Keratinocyte (primary cell): ENCODE measurements at regions not wholly inside any gene's neighbourhood (a gene's known extent, or its start where the extent isn't known, plus 50 kb on each side); places are given as distances from the start of the nearest gene placed in this dataset.

ENCODE experiments used
- DNase-seq: peaks from one replicate; pipeline ENCODE4 v3.0.0-alpha.2; 2011; ENCODE audit warnings: low read depth, missing footprints, low spot score
- FAIRE-seq: peaks from 2 replicates; lab custom pipeline; 2011; peaks lifted over from hg19 to GRCh38; lab: Jason Lieb, UNC
- H2AFZ ChIP-seq: 2 replicates; pipeline ENCODE4 v1.6.0; 2012; ENCODE audit warnings: low read length, control low read depth, inconsistent platforms; ENCODE audit not compliant: control insufficient read depth
- H3K27ac ChIP-seq: 2 replicates; pipeline ENCODE4 v1.5.1; 2011; ENCODE audit warnings: low read length; ENCODE audit not compliant: control insufficient read depth, insufficient read depth
- H3K27me3 ChIP-seq: 3 replicates; pipeline ENCODE4 v1.6.0; 2011; ENCODE audit warnings: low read length; ENCODE audit not compliant: control insufficient read depth, insufficient read depth; ENCODE audit errors: extremely low read depth
- H3K36me3 ChIP-seq, 2 experiments: 2 replicates in 1 of 2; 3 replicates in 1 of 2; pipeline ENCODE4 v1.5.1; 2011; ENCODE audit warnings: low read length in 2 of 2, mild to moderate bottlenecking in 1 of 2; ENCODE audit not compliant: control insufficient read depth in 2 of 2, insufficient read depth in 2 of 2; ENCODE audit errors: extremely low read depth in 1 of 2
- H3K4me1 ChIP-seq: 3 replicates; pipeline ENCODE4 v1.5.1; 2011; ENCODE audit warnings: low read length; ENCODE audit not compliant: control insufficient read depth, insufficient read depth; ENCODE audit errors: extremely low read depth
- H3K4me2 ChIP-seq: 3 replicates; pipeline ENCODE4 v1.6.0; 2011; ENCODE audit warnings: low read depth, low read length; ENCODE audit not compliant: control insufficient read depth, insufficient read depth; ENCODE audit errors: extremely low read depth
- H3K4me3 ChIP-seq, 3 experiments: fragments of 200-600 bp in 1 of 3; sonication (generic) in 1 of 3; 2 replicates in 2 of 3; 3 replicates in 1 of 3; pipeline ENCODE4 v1.5.1; 2011 to 2016; ENCODE audit warnings: low read length in 3 of 3, mild to moderate bottlenecking in 3 of 3, control low read depth in 2 of 3, inconsistent platforms in 1 of 3, low read depth in 1 of 3, mixed read lengths in 1 of 3, mixed run types in 1 of 3, moderate library complexity in 1 of 3; ENCODE audit not compliant: control insufficient read depth in 2 of 3, insufficient read depth in 2 of 3; ENCODE audit errors: extremely low read depth in 1 of 3
- H3K79me2 ChIP-seq: 2 replicates; pipeline ENCODE4 v1.6.0; 2012; ENCODE audit warnings: low read length; ENCODE audit not compliant: control insufficient read depth, insufficient read depth
- H3K9ac ChIP-seq: 3 replicates; pipeline ENCODE4 v1.6.0; 2011; ENCODE audit warnings: low read length; ENCODE audit not compliant: control insufficient read depth, insufficient read depth; ENCODE audit errors: extremely low read depth
- H3K9me1 ChIP-seq: 3 replicates; pipeline ENCODE4 v1.6.0; 2011; ENCODE audit warnings: low read length; ENCODE audit not compliant: control insufficient read depth, insufficient read depth; ENCODE audit errors: extremely low read depth
- H3K9me3 ChIP-seq: 2 replicates; pipeline ENCODE4 v1.5.1; 2012; ENCODE audit warnings: low read depth, low read length; ENCODE audit not compliant: control insufficient read depth
- H4K20me1 ChIP-seq: 3 replicates; pipeline ENCODE4 v1.6.0; 2011; ENCODE audit warnings: low read length; ENCODE audit not compliant: control insufficient read depth, insufficient read depth; ENCODE audit errors: extremely low read depth
- CTCF ChIP-seq, 3 experiments: IDR thresholded peaks in 1 of 3; conservative IDR thresholded peaks in 1 of 3; optimal IDR thresholded peaks in 1 of 3; 2 replicates in 2 of 3; 3 replicates in 1 of 3; pipeline versions ENCODE3 to v1.5.1; 2011; ENCODE audit warnings: low read length in 3 of 3, mild to moderate bottlenecking in 3 of 3, moderate library complexity in 2 of 3, control low read depth in 1 of 3, inconsistent platforms in 1 of 3; ENCODE audit not compliant: insufficient read depth in 2 of 3; ENCODE audit errors: extremely low read depth in 1 of 3
- EZH2 ChIP-seq: IDR thresholded peaks from one replicate; pipeline ENCODE4 v1.6.1; 2012; ENCODE audit warnings: inconsistent platforms, mild to moderate bottlenecking, low read length, moderate library complexity
- dilution Hi-C: fragments of 300-500 bp; cut with MboI; formaldehyde crosslinking; loops from one replicate; pipeline ENCODE4 v1.7.0; 2020; ENCODE audit warnings: low sequenced_read_pairs; ENCODE audit not compliant: extremely low pct_ligation_motif_present

- Histone ChIP-seq H3K27me3 (no peaks in the 10 kb centered on the region), H2AFZ (no peak overlapping the region), H3K4me1 (no peaks in the 10 kb centered on the region), H3K27ac (no peak overlapping the region), H3K9ac (no peak overlapping the region), H4K20me1 (no peaks in the 10 kb centered on the region), H3K4me2 (no peak overlapping the region), H3K79me2 (no peaks in the 10 kb centered on the region), H3K9me1 (no peaks in the 10 kb centered on the region), H3K9me3 (no peaks in the 10 kb centered on the region), H3K36me3 (no peaks in the 10 kb centered on the region), H3K4me3 (no peak overlapping the region)
- no peak for DNase-seq
- FAIRE-seq = no peak
- TF ChIP-seq CTCF (optimal IDR thresholded peaks at IDR 0.05 in 1 of 3, IDR thresholded peaks at IDR 0.05 in 1 of 3, conservative IDR thresholded peaks at IDR 0.05 in 1 of 3; ENCODE audit: extremely low read depth in 1 of 3, insufficient read depth in 2 of 3, low read length in 3 of 3) = no peak
- TF ChIP-seq EZH2 = no peak
- dilution Hi-C loops = no loop called here
Measured at GRCh38 chr3:191997579-191998268, 536.8 kb downstream of the PYDC2 start.

GRCh38 chr3:192001218-192001617, 540.3 kb downstream of the PYDC2 start:
- H3K36me3 ChIP-seq = no peaks in the 10 kb centered on the region
- dilution Hi-C loops = no loop called here
- TF ChIP-seq EZH2 (no peak), CTCF (optimal IDR thresholded peaks at IDR 0.05 in 1 of 3, IDR thresholded peaks at IDR 0.05 in 1 of 3, conservative IDR thresholded peaks at IDR 0.05 in 1 of 3; ENCODE audit: extremely low read depth in 1 of 3, insufficient read depth in 2 of 3, low read length in 3 of 3) (no peak)
- H3K4me3 ChIP-seq = no peak overlapping the region
- FAIRE-seq (no peak), DNase-seq (no peak)
- H2AFZ ChIP-seq = no peak overlapping the region
- H4K20me1 ChIP-seq = no peaks in the 10 kb centered on the region
- H3K79me2 ChIP-seq = no peaks in the 10 kb centered on the region
- no peak overlapping the region for H3K9ac ChIP-seq
- no peaks in the 10 kb centered on the region for H3K4me1 ChIP-seq
- no peaks in the 10 kb centered on the region for H3K9me1 ChIP-seq
- no peaks in the 10 kb centered on the region for H3K9me3 ChIP-seq
- H3K4me2 ChIP-seq = no peak overlapping the region
- H3K27ac ChIP-seq = no peak overlapping the region
- H3K27me3 ChIP-seq = no peaks in the 10 kb centered on the region
